ENCODE measurements at regions not wholly inside any gene's neighbourhood (a gene's known extent, or its start where the extent isn't known, plus 50 kb on each side); places are given as distances from the start of the nearest gene placed in this dataset.
A peak's percentile ranks its signal among the peaks of the same experiment; 100 is the strongest.

GRCh38 chr5:117235786-117236185 is 661.2 kb upstream of the SEMA6A start:
- DNase-seq, result no peak

- no peak for DNase-seq
Observed at GRCh38 chr5:117230375-117230774, 655.8 kb upstream of the SEMA6A start.

- DNase-seq, result no peak
Observed at GRCh38 chr5:117220730-117221129, 646.1 kb upstream of the SEMA6A start.

GRCh38 chr5:117218789-117219188 is 644.2 kb upstream of the SEMA6A start:
- no peak for DNase-seq

GRCh38 chr5:117212866-117213265 is 638.2 kb upstream of the SEMA6A start:
- no peak for DNase-seq

GRCh38 chr5:117210796-117211195 is 636.2 kb upstream of the SEMA6A start:
- DNase-seq, result no peak

GRCh38 chr5:117209479-117209878 is 634.9 kb upstream of the SEMA6A start:
- no peak for DNase-seq

GRCh38 chr5:117207088-117207668 is 632.6 kb upstream of the SEMA6A start:
- DNase-seq, result no peak

GRCh38 chr5:117205894-117206293 is 631.3 kb upstream of the SEMA6A start:
- no peak for DNase-seq

GRCh38 chr5:117204926-117205869 is 630.6 kb upstream of the SEMA6A start:
- DNase-seq, result no peak

- DNase-seq, result no peak
Observed at GRCh38 chr5:117204404-117204803, 629.8 kb upstream of the SEMA6A start.

GRCh38 chr5:117203584-117203983 is 629.0 kb upstream of the SEMA6A start:
- DNase-seq, result no peak

GRCh38 chr5:117201001-117201400 is 626.4 kb upstream of the SEMA6A start:
- DNase-seq, result peak; percentile 33 to 78 (median 49)

GRCh38 chr5:117195076-117195475 is 620.5 kb upstream of the SEMA6A start:
- DNase-seq, result no peak

GRCh38 chr5:117191251-117191650 is 616.6 kb upstream of the SEMA6A start:
- DNase-seq, result no peak

- DNase-seq, result peak in 1 of 3 donors; percentile 19
Observed at GRCh38 chr5:117189784-117190183, 615.2 kb upstream of the SEMA6A start.

- peak in 1 of 3 donors; percentile 17 for DNase-seq
Observed at GRCh38 chr5:117188211-117188610, 613.6 kb upstream of the SEMA6A start.

- DNase-seq, result no peak
Observed at GRCh38 chr5:117186751-117187150, 612.1 kb upstream of the SEMA6A start.

GRCh38 chr5:117183326-117183725 is 608.7 kb upstream of the SEMA6A start:
- peak in 1 of 3 donors; percentile 47 for DNase-seq

GRCh38 chr5:117182104-117182503 is 607.5 kb upstream of the SEMA6A start:
- no peak for DNase-seq

GRCh38 chr5:117177302-117177701 is 602.7 kb upstream of the SEMA6A start:
- no peak for DNase-seq

GRCh38 chr5:117165068-117165467 is 590.4 kb upstream of the SEMA6A start:
- DNase-seq, result peak in 1 of 3 donors; percentile 7

- peak; percentile 12 to 57 (median 19) for DNase-seq
Observed at GRCh38 chr5:117161718-117162335, 587.2 kb upstream of the SEMA6A start.
